Testis (tissue), 2 donors: ENCODE measurements at regions not wholly inside any gene's neighbourhood (a gene's known extent, or its start where the extent isn't known, plus 50 kb on each side); places are given as distances from the start of the nearest gene placed in this dataset.

Experiments used
- POLR2A ChIP-seq: fragments of 450-650 bp; IDR thresholded peaks from one replicate; pipeline ENCODE4 v1.6.1; 2017; ENCODE audit warnings: antibody characterized with exemption, mild to moderate bottlenecking, moderate library complexity
- TF ChIP-seq, protein P1 (sequence below), 3 experiments: fragments of 450-650 bp in 2 of 3; fragments of 200-600 bp in 1 of 3; sonication (generic) in 1 of 3; IDR thresholded peaks; one replicate each; pipeline ENCODE4 v1.5.1; 2016 to 2019; ENCODE audit warnings: antibody characterized with exemption in 3 of 3, mild to moderate bottlenecking in 2 of 3, moderate library complexity in 1 of 3

DNA sequence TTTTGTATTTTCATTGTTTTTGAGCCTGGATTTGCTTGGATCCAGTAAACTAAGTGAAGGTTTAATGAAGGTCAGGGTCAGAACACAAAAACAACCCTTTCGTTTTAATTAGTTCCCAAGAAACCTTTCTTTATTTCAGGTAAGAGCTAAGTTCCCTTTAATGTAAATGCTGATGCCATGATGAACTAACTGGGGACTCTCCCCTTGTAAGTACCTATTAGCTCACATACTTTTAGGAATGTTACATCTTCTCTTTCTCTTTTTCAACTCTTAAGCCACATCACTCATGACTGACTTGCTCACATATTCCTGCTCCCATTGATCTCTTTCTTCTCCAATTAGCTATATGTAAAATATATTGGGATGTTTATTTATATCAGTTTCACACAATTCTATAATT lies 673.1 kb upstream of the CPEB2 start:
- TF ChIP-seq, protein P1, sequence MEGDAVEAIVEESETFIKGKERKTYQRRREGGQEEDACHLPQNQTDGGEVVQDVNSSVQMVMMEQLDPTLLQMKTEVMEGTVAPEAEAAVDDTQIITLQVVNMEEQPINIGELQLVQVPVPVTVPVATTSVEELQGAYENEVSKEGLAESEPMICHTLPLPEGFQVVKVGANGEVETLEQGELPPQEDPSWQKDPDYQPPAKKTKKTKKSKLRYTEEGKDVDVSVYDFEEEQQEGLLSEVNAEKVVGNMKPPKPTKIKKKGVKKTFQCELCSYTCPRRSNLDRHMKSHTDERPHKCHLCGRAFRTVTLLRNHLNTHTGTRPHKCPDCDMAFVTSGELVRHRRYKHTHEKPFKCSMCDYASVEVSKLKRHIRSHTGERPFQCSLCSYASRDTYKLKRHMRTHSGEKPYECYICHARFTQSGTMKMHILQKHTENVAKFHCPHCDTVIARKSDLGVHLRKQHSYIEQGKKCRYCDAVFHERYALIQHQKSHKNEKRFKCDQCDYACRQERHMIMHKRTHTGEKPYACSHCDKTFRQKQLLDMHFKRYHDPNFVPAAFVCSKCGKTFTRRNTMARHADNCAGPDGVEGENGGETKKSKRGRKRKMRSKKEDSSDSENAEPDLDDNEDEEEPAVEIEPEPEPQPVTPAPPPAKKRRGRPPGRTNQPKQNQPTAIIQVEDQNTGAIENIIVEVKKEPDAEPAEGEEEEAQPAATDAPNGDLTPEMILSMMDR (IDR thresholded peaks at IDR 0.05): no peak
- no peak for TF ChIP-seq POLR2A
